ENCODE measurements at regions not wholly inside any gene's neighbourhood (a gene's known extent, or its start where the extent isn't known, plus 50 kb on each side); places are given as distances from the start of the nearest gene placed in this dataset.

GRCh38 chr2:160901613-160902012, 258.6 kb upstream of the TANK start:
- TF ChIP-seq, protein P1, sequence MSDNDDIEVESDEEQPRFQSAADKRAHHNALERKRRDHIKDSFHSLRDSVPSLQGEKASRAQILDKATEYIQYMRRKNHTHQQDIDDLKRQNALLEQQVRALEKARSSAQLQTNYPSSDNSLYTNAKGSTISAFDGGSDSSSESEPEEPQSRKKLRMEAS (IDR thresholded peaks at IDR 0.05; ENCODE audit: low read depth), result no peak
- no peak for TF ChIP-seq MXI1 (IDR thresholded peaks at IDR 0.05; ENCODE audit: low read depth, low read length)
- TF ChIP-seq NRF1 (IDR thresholded peaks at IDR 0.05; ENCODE audit: low read depth, low read length), result no peak
- no peak for TF ChIP-seq EZH2phosphoT487 (IDR thresholded peaks at IDR 0.05; ENCODE audit: borderline replicate concordance, low read depth)
- TF ChIP-seq, protein P2, sequence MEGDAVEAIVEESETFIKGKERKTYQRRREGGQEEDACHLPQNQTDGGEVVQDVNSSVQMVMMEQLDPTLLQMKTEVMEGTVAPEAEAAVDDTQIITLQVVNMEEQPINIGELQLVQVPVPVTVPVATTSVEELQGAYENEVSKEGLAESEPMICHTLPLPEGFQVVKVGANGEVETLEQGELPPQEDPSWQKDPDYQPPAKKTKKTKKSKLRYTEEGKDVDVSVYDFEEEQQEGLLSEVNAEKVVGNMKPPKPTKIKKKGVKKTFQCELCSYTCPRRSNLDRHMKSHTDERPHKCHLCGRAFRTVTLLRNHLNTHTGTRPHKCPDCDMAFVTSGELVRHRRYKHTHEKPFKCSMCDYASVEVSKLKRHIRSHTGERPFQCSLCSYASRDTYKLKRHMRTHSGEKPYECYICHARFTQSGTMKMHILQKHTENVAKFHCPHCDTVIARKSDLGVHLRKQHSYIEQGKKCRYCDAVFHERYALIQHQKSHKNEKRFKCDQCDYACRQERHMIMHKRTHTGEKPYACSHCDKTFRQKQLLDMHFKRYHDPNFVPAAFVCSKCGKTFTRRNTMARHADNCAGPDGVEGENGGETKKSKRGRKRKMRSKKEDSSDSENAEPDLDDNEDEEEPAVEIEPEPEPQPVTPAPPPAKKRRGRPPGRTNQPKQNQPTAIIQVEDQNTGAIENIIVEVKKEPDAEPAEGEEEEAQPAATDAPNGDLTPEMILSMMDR (IDR thresholded peaks at IDR 0.05), result no peak

All from SK-N-SH (cell line).